ENCODE measurements at regions not wholly inside any gene's neighbourhood (a gene's known extent, or its start where the extent isn't known, plus 50 kb on each side); places are given as distances from the start of the nearest gene placed in this dataset.

GRCh38 chr13:68481130-68481529, 1251.0 kb upstream of the PCDH9 start:
- TF ChIP-seq, protein P1, sequence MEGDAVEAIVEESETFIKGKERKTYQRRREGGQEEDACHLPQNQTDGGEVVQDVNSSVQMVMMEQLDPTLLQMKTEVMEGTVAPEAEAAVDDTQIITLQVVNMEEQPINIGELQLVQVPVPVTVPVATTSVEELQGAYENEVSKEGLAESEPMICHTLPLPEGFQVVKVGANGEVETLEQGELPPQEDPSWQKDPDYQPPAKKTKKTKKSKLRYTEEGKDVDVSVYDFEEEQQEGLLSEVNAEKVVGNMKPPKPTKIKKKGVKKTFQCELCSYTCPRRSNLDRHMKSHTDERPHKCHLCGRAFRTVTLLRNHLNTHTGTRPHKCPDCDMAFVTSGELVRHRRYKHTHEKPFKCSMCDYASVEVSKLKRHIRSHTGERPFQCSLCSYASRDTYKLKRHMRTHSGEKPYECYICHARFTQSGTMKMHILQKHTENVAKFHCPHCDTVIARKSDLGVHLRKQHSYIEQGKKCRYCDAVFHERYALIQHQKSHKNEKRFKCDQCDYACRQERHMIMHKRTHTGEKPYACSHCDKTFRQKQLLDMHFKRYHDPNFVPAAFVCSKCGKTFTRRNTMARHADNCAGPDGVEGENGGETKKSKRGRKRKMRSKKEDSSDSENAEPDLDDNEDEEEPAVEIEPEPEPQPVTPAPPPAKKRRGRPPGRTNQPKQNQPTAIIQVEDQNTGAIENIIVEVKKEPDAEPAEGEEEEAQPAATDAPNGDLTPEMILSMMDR (IDR thresholded peaks at IDR 0.05), result no peak
- no peak for TF ChIP-seq EZH2 (IDR thresholded peaks at IDR 0.05)

All from neural progenitor cell (in vitro differentiated cells).